GM10266 (cell line): ENCODE measurements at regions not wholly inside any gene's neighbourhood (a gene's known extent, or its start where the extent isn't known, plus 50 kb on each side); places are given as distances from the start of the nearest gene placed in this dataset.

ENCODE experiments used
- DNase-seq: peaks from one replicate; pipeline ENCODE4 v3.0.0; 2012; ENCODE audit errors: extremely low spot score
- CTCF ChIP-seq: IDR thresholded peaks from 2 replicates; pipeline ENCODE4 v1.5.1; 2012; ENCODE audit warnings: mild to moderate bottlenecking, low read depth; ENCODE audit not compliant: control insufficient read depth, insufficient read depth; ENCODE audit errors: missing control alignments

GRCh38 chr13:44141725-44142539, 231.7 kb upstream of the SERP2 start:
- no peak for TF ChIP-seq CTCF
- DNase-seq: peak; percentile 98

- no peak for TF ChIP-seq CTCF
- DNase-seq: no peak
These were observed 231.1 kb upstream of the SERP2 start for GRCh38 chr13:44142540-44142867.

GRCh38 chr13:44142941-44143665, 230.5 kb upstream of the SERP2 start:
- no peak for TF ChIP-seq CTCF
- DNase-seq: no peak

- no peak for TF ChIP-seq CTCF
- DNase-seq: no peak
These were observed 227.5 kb upstream of the SERP2 start for GRCh38 chr13:44146138-44146537.

- DNase-seq: no peak
- no peak for TF ChIP-seq CTCF
These were observed 226.4 kb upstream of the SERP2 start for GRCh38 chr13:44147233-44147632.

GRCh38 chr13:44147648-44148047, 226.0 kb upstream of the SERP2 start:
- DNase-seq: no peak
- no peak for TF ChIP-seq CTCF
